ENCODE measurements at regions not wholly inside any gene's neighbourhood (a gene's known extent, or its start where the extent isn't known, plus 50 kb on each side); places are given as distances from the start of the nearest gene placed in this dataset.

DNA sequence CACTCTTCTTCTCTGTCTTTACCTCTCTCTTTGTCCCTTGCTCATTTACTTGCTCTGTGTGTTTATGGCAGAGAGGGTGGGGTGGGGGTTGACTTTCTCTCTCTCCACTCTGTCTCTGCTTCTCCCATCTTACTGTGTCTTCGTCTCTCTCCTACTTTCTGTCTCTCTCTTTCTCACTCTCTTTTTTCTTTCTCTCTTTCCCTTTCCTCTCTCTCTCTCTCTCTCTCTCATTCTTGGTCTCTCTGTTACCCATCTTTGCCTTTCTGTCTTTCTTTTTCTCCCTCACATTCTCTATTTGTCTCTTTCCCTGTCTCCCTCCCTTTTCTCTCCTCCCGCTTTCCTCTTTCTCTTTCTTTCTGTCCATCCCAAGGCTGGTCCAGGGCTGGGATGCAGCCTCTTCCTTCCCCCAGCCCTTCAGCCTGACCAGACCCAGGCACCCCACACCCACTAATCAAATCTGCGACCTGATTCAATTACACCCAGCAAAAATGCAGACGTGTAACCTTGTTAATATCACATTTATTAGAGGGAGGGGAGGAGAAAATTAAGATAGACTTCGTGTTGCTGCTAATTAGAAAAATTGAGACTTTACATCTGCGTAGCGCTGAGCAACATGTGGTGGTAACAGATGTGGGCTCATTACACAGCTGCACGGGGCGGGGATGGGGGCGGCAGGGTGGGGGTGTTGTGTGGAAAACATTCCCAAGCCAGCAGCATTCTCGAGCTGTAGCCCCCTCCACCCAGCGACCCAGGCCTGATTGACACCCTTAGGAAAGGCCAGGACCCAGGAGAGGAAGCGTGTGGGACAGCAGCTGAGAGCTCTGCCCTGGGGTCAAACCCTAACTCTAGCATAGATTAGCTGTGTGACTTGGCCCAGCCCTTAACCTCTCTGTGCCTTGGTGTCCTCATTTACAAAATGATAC, 124.9 kb upstream of the MAFB start:
- no peak for DNase-seq (ENCODE audit: low spot score in 2 of 2)
- Histone ChIP-seq H3K36me3 (no peaks in the 10 kb centered on the region), H3K9me3 (no peaks in the 10 kb centered on the region), H3K4me3 (no peak overlapping the region), H3K27ac (no peak overlapping the region), H3K4me1 (no peaks in the 10 kb centered on the region), H3K27me3 (no peaks in the 10 kb centered on the region)
- no peak for TF ChIP-seq POLR2A (IDR thresholded peaks at IDR 0.05)
- no peak for TF ChIP-seq EP300 (IDR thresholded peaks at IDR 0.05)
- no peak for TF ChIP-seq CTCF (IDR thresholded peaks at IDR 0.05)
- WGBS, 2 donors = 55 to 56% methylated on average over 13 of the region's 13 CpGs

- H3K36me3 ChIP-seq = no peaks in the 10 kb centered on the region
- no peak overlapping the region for H3K27ac ChIP-seq
- no peaks in the 10 kb centered on the region for H3K27me3 ChIP-seq
- no peak for TF ChIP-seq CTCF (IDR thresholded peaks at IDR 0.05)
- TF ChIP-seq EP300 (IDR thresholded peaks at IDR 0.05) = no peak
- no peak for TF ChIP-seq POLR2A (IDR thresholded peaks at IDR 0.05)
- H3K4me3 ChIP-seq = no peak overlapping the region
- H3K9me3 ChIP-seq = no peaks in the 10 kb centered on the region
- no peaks in the 10 kb centered on the region for H3K4me1 ChIP-seq
- DNase-seq (ENCODE audit: low spot score in 2 of 2) = no peak
- 45 to 46% methylated on average over 2 of the region's 2 CpGs for WGBS, 2 donors
Measured at GRCh38 chr20:40814631-40814960, 125.6 kb upstream of the MAFB start.

- DNase-seq (ENCODE audit: low spot score in 2 of 2) = no peak
- no peak for TF ChIP-seq CTCF (IDR thresholded peaks at IDR 0.05)
- TF ChIP-seq EP300 (IDR thresholded peaks at IDR 0.05) = no peak
- no peak for TF ChIP-seq POLR2A (IDR thresholded peaks at IDR 0.05)
- 85 to 87% methylated on average over 9 of the region's 9 CpGs for WGBS, 2 donors
Measured at GRCh38 chr20:40815156-40816038, 126.4 kb upstream of the MAFB start.

GRCh38 chr20:40816039-40816352, 127.0 kb upstream of the MAFB start:
- Histone ChIP-seq H3K4me3 (no peak overlapping the region), H3K27ac (no peak overlapping the region), H3K4me1 (no peaks in the 10 kb centered on the region), H3K9me3 (no peaks in the 10 kb centered on the region), H3K27me3 (no peaks in the 10 kb centered on the region), H3K36me3 (no peaks in the 10 kb centered on the region)
- no peak for TF ChIP-seq EP300 (IDR thresholded peaks at IDR 0.05)
- TF ChIP-seq POLR2A (IDR thresholded peaks at IDR 0.05) = no peak
- no peak for TF ChIP-seq CTCF (IDR thresholded peaks at IDR 0.05)
- WGBS, 2 donors = 77 to 86% methylated on average over 3 of the region's 3 CpGs
- DNase-seq (ENCODE audit: low spot score in 2 of 2) = no peak

More at GRCh38 chr20:40815156-40816038, 126.4 kb upstream of the MAFB start:
- Histone ChIP-seq H3K36me3 (no peaks in the 10 kb centered on the region), H3K27ac (no peak overlapping the region), H3K4me1 (no peaks in the 10 kb centered on the region), H3K27me3 (no peaks in the 10 kb centered on the region), H3K4me3 (no peak overlapping the region), H3K9me3 (no peaks in the 10 kb centered on the region)

DNA sequence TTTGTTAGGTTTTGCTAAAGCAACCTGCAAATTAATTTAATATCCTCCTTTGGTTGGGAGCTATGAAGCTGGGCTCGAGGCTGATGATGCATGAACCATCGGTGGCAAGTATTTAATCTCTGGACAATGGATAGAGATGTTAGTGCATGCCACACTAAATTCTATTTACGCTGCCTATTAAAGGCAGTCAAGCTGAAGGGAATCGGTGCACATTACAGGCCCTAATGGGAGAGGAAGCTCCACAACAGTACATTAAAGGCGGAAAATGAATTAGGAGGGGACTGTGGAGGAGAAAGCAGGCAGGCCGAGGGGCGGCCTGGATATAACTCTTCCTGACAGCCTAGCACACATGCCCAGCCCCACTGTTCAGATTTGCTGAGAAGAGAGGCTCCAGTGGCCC, 132.4 kb upstream of the MAFB start:
- Histone ChIP-seq H3K4me1 (no peaks in the 10 kb centered on the region), H3K27ac (no peak overlapping the region), H3K9me3 (peaks cover 0 to 13% (median 0%) of the 10 kb centered on the region in 4 donors), H3K36me3 (no peaks in the 10 kb centered on the region), H3K4me3 (no peak overlapping the region), H3K27me3 (no peaks in the 10 kb centered on the region)
- TF ChIP-seq POLR2A (IDR thresholded peaks at IDR 0.05) = no peak
- no peak for TF ChIP-seq CTCF (IDR thresholded peaks at IDR 0.05)
- TF ChIP-seq EP300 (IDR thresholded peaks at IDR 0.05) = no peak
- 78 to 84% methylated on average over 7 of the region's 7 CpGs for WGBS, 2 donors
- DNase-seq (ENCODE audit: low spot score in 2 of 2) = no peak
